LNCaP clone FGC (cell line): ENCODE measurements at regions not wholly inside any gene's neighbourhood (a gene's known extent, or its start where the extent isn't known, plus 50 kb on each side); places are given as distances from the start of the nearest gene placed in this dataset.

Experiments
- DNase-seq: peaks from one replicate; pipeline ENCODE4 v3.0.0-alpha.2; 2011; ENCODE audit warnings: low read depth
- H3K4me3 ChIP-seq: 2 replicates; pipeline ENCODE4 v1.5.1; 2011; ENCODE audit warnings: mild to moderate bottlenecking, low read depth, low read length, control low read depth
- TF ChIP-seq, protein P1 (sequence below): IDR thresholded peaks from 2 replicates; pipeline ENCODE4 v1.5.1; 2012; ENCODE audit warnings: mild to moderate bottlenecking; ENCODE audit not compliant: control insufficient read depth, insufficient read depth; ENCODE audit errors: extremely low read depth

- no peak for DNase-seq
- H3K4me3 ChIP-seq = no peak overlapping the region
- TF ChIP-seq, protein P1, sequence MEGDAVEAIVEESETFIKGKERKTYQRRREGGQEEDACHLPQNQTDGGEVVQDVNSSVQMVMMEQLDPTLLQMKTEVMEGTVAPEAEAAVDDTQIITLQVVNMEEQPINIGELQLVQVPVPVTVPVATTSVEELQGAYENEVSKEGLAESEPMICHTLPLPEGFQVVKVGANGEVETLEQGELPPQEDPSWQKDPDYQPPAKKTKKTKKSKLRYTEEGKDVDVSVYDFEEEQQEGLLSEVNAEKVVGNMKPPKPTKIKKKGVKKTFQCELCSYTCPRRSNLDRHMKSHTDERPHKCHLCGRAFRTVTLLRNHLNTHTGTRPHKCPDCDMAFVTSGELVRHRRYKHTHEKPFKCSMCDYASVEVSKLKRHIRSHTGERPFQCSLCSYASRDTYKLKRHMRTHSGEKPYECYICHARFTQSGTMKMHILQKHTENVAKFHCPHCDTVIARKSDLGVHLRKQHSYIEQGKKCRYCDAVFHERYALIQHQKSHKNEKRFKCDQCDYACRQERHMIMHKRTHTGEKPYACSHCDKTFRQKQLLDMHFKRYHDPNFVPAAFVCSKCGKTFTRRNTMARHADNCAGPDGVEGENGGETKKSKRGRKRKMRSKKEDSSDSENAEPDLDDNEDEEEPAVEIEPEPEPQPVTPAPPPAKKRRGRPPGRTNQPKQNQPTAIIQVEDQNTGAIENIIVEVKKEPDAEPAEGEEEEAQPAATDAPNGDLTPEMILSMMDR = no peak
These were observed 58.3 kb downstream of the CXCL12 start for GRCh38 chr10:44326474-44327030.

GRCh38 chr10:44325596-44326307 is 59.1 kb downstream of the CXCL12 start:
- H3K4me3 ChIP-seq = no peak overlapping the region
- DNase-seq = no peak
- TF ChIP-seq, protein P1 = no peak

DNA sequence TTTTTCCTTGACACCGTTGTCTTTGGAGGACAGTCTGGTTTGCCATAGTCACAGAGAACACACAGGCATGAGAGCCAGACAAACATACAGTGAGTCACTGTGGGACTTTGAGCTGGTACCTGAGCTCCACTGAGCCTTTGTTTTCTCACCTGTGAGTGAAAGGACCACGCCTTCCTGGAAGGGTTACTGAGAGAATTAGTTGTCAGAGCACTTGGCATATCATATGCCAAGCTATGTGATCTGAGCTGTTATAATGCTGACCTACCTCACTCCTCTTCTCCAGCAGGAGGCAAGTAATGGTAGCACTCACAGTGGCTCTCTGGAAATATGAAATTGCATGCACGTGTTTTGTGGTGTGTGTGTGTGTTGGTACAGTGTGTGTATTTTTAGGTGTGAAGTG is 59.7 kb downstream of the CXCL12 start:
- peak; percentile 59 for DNase-seq
- TF ChIP-seq, protein P1 = no peak
- no peak overlapping the region for H3K4me3 ChIP-seq

DNA sequence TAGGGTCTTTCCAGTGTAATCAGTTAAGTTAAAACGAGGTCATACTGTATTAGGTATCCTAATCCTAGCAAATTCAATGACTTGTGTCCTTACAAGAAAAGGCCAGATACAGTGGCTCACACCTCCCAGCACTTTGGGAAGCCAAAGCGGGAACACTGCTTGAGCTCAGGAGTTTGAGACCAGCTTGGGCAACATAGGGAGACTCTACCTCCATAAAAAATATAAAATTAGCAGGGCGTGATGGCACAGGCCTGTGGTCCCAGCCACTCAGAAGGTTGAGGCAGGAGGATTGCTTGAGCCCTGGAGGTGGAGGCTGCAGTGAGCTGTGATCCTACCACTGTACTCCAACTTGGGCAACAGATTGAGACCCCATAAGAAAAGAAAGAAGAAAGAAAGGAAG is 61.1 kb downstream of the CXCL12 start:
- no peak overlapping the region for H3K4me3 ChIP-seq
- no peak for DNase-seq
- TF ChIP-seq, protein P1 = no peak

DNA sequence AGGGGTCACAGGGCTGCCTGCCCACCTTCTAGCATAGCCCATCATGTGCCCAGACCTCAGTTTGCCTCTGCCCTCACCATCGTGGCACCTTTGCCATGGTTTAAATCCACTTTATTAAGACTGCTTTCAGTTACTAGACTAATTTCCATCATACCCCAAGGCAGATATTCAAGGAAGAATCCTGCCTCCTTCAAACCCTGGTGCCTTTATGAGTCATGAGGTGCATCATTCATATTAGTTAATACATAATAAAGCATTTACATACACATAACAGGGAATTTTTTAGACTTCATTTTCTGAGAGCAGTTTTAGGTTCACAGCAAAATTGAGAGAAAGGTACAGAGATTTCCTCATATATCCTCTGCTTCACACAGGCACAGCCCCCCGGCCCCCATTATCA is 62.8 kb downstream of the CXCL12 start:
- no peak for DNase-seq
- TF ChIP-seq, protein P1 = no peak
- no peak overlapping the region for H3K4me3 ChIP-seq

- TF ChIP-seq, protein P1 = no peak
These were observed 64.1 kb downstream of the CXCL12 start for GRCh38 chr10:44320756-44321155.

GRCh38 chr10:44317856-44318255 is 67.0 kb downstream of the CXCL12 start:
- no peak for DNase-seq
- no peak overlapping the region for H3K4me3 ChIP-seq
- TF ChIP-seq, protein P1 = no peak

More at GRCh38 chr10:44320756-44321155, 64.1 kb downstream of the CXCL12 start:
- H3K4me3 ChIP-seq = no peak overlapping the region
- no peak for DNase-seq
